NCI-H2107 treated with DMSO at 0.1 percent for 48 hours (cell line): ENCODE measurements at regions not wholly inside any gene's neighbourhood (a gene's known extent, or its start where the extent isn't known, plus 50 kb on each side); places are given as distances from the start of the nearest gene placed in this dataset.

ENCODE experiments used
- DNase-seq: peaks from one replicate; lab custom pipeline; 2025; ENCODE audit not compliant: unreplicated experiment; lab: John Stamatoyannopoulos, UW

DNA sequence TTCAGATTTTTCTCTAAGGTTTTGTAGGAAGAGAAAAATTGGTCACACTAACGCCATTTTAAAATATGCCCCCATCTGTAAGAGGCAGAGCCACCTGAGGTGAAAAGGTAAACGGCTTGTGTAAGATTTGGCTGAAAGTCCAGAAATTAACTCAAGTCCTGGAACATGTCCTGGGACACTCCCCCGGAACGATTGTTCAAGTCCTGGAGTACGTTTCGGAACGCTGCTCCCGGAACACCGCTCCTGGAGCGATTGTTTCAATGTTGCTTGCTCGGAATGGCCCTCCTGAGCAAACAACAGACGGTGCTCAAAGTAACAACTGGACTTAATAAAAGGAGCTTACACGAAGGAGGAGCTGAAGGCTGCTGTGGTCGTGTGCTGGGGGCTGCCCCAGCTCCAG, 796.5 kb upstream of the SLIT2 start:
- no peak for DNase-seq

DNA sequence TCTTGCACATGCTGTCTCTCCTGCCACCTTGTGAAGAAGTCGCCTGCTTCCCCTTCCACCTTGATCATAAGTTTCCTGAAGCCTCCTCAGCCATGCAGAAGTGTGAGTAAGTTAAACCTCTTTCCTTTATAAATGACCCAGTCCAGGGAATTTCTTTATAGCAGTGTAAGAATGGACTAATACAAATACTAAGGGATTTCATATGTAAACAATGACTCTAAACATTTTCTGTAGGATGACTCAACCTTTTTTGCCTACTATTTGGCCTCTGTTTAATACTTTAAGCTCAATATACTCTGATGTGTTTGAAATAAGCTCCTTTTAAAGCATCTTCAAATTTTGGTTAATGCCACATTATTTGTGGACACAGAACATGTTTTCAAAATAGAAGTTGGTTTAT, 813.5 kb upstream of the SLIT2 start:
- no peak for DNase-seq

DNA sequence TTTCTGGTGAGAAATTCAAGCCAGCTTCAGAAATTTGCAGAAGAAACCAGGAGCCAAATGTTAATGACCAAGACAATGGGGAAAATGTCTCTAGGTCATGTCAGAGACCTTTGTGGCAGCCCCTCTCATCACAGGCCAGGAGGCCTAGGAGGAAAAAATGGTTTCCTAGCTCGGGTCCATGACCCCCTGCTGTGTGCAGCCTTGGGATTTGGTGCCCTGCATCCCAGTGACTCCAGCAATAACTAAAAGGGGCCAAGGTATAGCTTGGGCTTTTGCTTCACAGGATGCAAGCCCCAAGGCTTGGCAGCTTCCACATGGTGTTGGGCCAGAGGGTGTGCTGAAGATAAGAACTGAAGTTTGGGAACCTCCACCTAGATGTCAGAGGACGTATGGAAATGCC, 814.7 kb upstream of the SLIT2 start:
- DNase-seq, result no peak

DNA sequence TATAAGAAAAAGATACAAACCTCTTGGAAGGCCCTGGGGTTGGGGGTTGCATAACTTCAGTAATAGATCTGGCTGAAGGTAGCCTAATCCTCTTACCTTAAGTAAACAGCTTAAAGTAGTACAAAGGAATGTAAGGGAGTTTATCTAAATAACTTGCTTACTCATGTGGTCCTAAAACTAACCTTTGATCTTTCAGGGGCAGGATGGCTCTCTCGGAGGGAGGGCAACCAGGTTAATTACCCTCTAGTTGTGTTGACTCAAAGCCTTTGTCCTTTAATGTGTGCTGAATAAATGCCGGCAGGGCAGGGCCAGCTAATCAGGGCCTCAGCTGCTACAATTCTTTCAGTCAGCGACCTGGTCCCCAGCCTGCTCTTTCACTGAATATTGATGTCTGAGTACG, 822.0 kb upstream of the SLIT2 start:
- DNase-seq, result no peak

- no peak for DNase-seq
Measured at GRCh38 chr4:19425146-19425545, 826.6 kb upstream of the SLIT2 start.

GRCh38 chr4:19417256-19417655, 834.4 kb upstream of the SLIT2 start:
- no peak for DNase-seq

GRCh38 chr4:19416146-19416545, 835.6 kb upstream of the SLIT2 start:
- no peak for DNase-seq

GRCh38 chr4:19408490-19408889, 843.2 kb upstream of the SLIT2 start:
- DNase-seq, result no peak

DNA sequence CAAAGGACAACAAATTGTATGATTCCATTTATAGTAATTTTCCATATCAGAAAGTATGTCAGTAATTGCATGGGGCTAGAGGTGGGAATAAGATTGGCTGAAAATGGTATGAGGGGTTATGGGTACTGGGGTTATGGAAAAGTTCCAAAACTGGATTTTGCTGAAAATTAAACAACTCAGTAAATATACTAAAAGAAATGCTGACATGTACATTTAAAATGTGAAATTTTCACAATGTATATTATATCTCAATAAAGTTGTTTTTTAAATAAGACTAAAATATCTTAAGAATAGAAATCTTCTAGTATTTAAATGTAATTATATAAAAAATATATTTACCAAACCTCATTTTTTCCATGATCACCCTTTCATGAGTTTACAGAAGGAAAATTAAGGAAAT, 844.9 kb upstream of the SLIT2 start:
- no peak for DNase-seq

DNA sequence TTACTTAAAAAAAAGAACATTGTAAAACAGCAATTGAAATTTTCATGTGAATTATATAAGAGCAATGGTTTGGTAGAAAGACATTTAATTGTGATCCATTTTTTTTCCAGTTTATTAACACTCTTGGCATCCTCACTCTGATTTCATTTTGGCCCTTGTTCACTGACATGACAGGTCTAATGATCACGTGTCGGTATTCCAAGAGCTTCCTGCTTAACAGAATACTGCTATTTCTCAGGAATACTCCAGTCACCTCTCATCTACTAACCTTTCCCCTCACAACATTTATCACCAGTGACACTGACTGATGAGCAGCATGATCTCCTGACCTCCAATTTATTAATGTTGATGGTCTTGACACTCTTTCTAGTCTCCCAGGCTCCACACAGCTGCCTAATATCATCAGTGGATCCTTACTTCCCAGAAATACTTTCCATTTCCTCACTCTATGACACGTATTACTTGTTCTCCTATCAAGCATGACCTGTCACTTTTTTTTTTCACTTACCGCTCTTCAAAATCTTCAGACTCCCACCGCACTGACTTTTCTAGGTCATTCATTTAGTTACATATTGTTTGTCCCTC, 847.8 kb upstream of the SLIT2 start:
- no peak for DNase-seq

DNA sequence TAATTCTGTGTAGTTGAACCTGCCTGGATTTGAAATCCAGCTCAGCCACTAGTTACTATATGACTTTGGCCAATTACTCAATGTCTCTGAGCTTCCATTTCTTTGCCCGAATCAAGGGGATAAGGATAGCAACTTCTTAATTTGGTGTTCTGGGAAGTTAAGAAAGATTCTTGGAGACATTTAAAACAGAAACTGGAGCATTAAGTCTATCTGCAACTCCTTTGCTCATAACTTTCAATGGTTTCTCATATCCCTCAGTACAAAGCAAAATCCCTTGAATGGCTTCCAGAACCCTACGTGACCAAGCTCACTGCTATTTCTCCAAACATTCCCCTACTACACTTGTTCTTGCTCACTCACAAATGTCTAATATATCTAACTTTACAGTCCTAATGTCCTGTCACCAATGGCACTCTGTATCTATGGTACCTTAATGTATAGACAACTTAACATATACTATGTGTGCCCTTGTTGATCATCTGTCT, 849.1 kb upstream of the SLIT2 start:
- DNase-seq, result no peak

DNA sequence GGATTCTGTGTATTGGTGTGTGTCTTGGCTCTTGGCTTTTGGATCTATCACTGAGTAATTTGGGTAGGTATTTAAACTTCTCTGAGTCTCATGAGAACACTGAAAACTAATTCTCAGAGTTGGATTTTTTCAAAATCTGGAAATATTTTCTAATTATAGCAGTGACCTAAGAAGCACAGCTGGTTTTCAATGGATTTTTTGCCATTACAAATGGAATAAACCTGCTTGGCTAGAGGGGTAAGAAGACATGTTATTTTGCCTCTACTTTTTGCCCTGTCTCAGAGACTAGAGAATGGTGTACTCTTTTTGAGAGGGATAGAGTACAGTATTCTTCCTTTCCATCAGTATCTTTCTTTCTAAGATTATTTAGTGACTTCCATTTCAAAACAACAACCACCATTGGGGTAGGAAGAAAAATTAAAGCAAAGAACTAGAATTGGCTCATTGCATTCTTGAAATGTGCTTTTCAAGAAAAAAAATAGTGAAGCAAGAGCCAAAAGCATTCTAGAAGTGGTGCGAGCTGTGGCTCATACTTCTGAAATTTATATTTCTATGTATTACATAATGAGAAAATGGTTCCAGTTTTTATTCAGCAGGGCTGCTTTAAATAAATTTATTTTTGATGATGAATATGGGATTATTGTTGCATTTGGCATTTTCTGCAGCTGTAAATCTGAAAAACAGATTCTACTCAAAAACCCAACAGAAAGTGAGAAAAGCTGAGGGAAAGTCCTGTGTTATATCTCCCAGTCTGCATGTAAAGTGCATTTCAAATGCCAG, 850.2 kb upstream of the SLIT2 start:
- DNase-seq, result no peak

- DNase-seq, result no peak
Measured at GRCh38 chr4:19400820-19401219, 850.9 kb upstream of the SLIT2 start.

DNA sequence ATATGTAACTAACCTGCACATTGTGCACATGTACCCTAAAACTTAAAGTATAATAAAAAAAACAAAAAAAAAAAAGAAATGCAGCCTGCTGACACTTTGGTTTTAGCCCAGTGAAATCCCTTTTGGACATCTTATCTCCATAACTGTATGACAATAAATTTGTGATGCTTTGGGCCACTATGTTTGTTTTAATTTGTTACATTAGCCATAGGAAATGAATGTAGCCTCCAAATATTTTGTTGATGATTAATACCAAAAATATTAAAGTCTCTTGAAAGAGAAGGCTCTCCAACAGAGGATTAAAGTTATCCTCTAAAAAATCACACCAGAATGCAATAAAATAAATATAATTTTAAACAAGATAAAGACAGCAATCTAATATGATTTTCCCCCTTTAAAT, 852.7 kb upstream of the SLIT2 start:
- DNase-seq, result no peak

GRCh38 chr4:19386786-19387185, 864.9 kb upstream of the SLIT2 start:
- no peak for DNase-seq

DNA sequence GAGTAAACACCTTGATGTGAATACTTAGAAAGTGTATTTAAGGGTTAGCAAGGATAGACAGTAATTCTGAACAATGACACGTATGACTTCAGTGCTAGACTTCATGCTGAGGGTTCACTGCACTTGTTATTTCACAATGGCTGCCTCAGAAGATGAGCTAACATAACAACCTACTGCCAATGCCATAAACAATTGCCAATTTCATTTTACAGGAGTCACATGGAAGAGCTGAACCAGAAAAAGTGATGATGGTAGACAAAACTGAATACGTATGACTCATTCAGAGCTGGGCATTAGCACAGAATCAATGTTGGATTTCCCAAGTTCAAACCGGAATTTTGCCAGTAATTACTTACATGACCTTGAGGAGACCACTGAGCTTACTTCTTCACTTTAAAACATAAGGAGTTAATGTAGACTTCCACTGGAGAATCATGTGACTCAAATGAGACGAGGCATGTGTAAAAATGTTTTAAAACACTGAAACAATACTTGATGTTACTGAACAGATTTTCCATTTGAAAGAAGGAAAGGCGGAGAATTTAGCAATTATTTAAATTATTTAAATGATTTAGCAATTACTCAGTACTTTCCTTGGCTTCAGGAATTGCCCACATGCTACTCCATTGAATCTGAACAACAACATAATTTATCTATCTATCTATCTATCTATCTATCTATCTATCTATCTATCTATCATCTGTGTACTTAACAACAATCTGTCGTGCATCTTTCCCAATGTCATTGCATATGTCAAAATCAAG, 868.5 kb upstream of the SLIT2 start:
- DNase-seq, result no peak

GRCh38 chr4:19381068-19381467, 870.6 kb upstream of the SLIT2 start:
- no peak for DNase-seq

GRCh38 chr4:19380600-19380999, 871.1 kb upstream of the SLIT2 start:
- no peak for DNase-seq

DNA sequence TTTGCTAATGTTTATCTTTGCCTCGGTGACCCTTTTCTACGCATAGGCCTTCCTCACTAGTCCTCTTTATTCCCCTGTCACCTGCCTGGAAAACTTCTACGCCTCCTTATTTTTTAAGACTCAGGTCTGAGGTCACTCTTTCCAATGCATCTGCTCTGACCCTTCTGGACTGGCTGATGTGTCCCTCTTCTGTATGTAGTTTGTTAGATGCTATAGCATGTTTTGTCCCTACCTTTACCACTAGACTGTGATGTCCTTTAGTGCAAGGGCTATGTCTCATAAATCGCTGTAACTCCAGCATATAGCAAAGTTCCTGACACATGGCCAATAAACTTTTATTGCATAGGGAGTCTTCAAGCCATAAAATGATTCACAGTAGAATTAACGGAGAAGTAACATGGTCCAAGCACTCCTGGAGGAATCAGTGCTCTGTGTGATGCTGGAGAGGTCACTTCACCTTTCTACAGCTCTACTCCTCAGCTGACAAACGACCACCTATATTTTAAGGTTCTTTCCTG, 872.5 kb upstream of the SLIT2 start:
- no peak for DNase-seq

GRCh38 chr4:19375931-19376330, 875.8 kb upstream of the SLIT2 start:
- no peak for DNase-seq

GRCh38 chr4:19375136-19375804, 876.4 kb upstream of the SLIT2 start:
- no peak for DNase-seq
